ENCODE measurements at regions not wholly inside any gene's neighbourhood (a gene's known extent, or its start where the extent isn't known, plus 50 kb on each side); places are given as distances from the start of the nearest gene placed in this dataset.

- BruUV-seq (replicated peaks): no TSS peak
- FAIRE-seq (no peak), DNase-seq (ENCODE audit: extremely low read depth in 1 of 4, low spot score in 3 of 4) (no peak), ATAC-seq (no peak)
- no peaks in the 10 kb centered on the region for H3K9me1 ChIP-seq (ENCODE audit: control insufficient read depth, insufficient read depth, low read length)
- no peaks in the 10 kb centered on the region for H3K4me1 ChIP-seq (replicated peaks in 1 of 2; ENCODE audit: control insufficient read depth in 2 of 2, insufficient read depth in 2 of 2, low read length in 2 of 2)
- H3K79me2 ChIP-seq (ENCODE audit: control insufficient read depth, insufficient read depth, low read length): no peaks in the 10 kb centered on the region
- intact Hi-C loops (cut with micrococcal nuclease): no loop called here
- WGBS (ENCODE audit: insufficient coverage, low coverage, missing lambda C conversion rate): 0% methylated on average over 4 of the region's 4 CpGs
- no peaks in the 10 kb centered on the region for H3K9me3 ChIP-seq (replicated peaks; ENCODE audit: control insufficient read depth, insufficient read depth, low read depth, low read length)
- no peaks in the 10 kb centered on the region for H4K20me1 ChIP-seq (replicated peaks; ENCODE audit: control insufficient read depth, insufficient read depth, low read length)
- ChIA-PET CTCF (ENCODE audit: low intra/inter-chr PET ratio) (no interaction called here), POLR2A (no interaction called here)
- in situ Hi-C loops (cut with MboI): no loop called here
- H3K27me3 ChIP-seq (ENCODE audit: control insufficient read depth in 2 of 2, insufficient read depth in 2 of 2, low read length in 2 of 2): no peaks in the 10 kb centered on the region
- no peak overlapping the region for H3K4me2 ChIP-seq (ENCODE audit: insufficient read depth, low read length)
- TF ChIP-seq TFE3 (CRISPR knock-in tag; IDR thresholded peaks at IDR 0.05) (no peak), GABPB2 (CRISPR knock-in tag; conservative IDR thresholded peaks at IDR 0.05) (no peak), ELF1 (tag; IDR thresholded peaks at IDR 0.05) (no peak), NFATC3 (IDR thresholded peaks at IDR 0.05) (no peak), SOX6 (IDR thresholded peaks at IDR 0.05) (no peak), IFI16 (CRISPR knock-in tag; IDR thresholded peaks at IDR 0.05) (no peak), ZNF133 (CRISPR knock-in tag; IDR thresholded peaks at IDR 0.05) (no peak), PRMT5 (CRISPR knock-in tag; IDR thresholded peaks at IDR 0.05) (no peak), MTA2 (IDR thresholded peaks at IDR 0.05; ENCODE audit: low read depth) (no peak), ZNF217 (CRISPR knock-in tag; IDR thresholded peaks at IDR 0.05) (no peak), DIDO1 (tag; IDR thresholded peaks at IDR 0.05; ENCODE audit: low read depth) (no peak), ZNF57 (CRISPR knock-in tag; IDR thresholded peaks at IDR 0.05) (no peak), SETDB1 (IDR thresholded peaks at IDR 0.05; ENCODE audit: low read length) (no peak), ZNF41 (CRISPR knock-in tag; conservative IDR thresholded peaks at IDR 0.05) (no peak), ZNF655 (CRISPR knock-in tag; IDR thresholded peaks at IDR 0.05) (no peak), ZNF444 (CRISPR knock-in tag; IDR thresholded peaks at IDR 0.05) (no peak), POLR2H (tag; IDR thresholded peaks at IDR 0.05; ENCODE audit: low read depth) (no peak), ZBTB5 (IDR thresholded peaks at IDR 0.05) (no peak)
- no peak overlapping the region for H2AFZ ChIP-seq (ENCODE audit: low read depth, low read length)
- H3K27ac ChIP-seq (ENCODE audit: extremely low read depth, low read depth, low read length): no peak overlapping the region
- H3K36me3 ChIP-seq (ENCODE audit: control insufficient read depth, insufficient read depth, low read length): no peaks in the 10 kb centered on the region
- H3K9ac ChIP-seq (ENCODE audit: insufficient read depth in 1 of 2, low read depth in 2 of 2, low read length in 2 of 2): no peak overlapping the region
- H3K4me3 ChIP-seq: no peak overlapping the region
Measured at GRCh38 chr4:104073229-104073628, 353.4 kb upstream of the TACR3 start.
